Fibroblast of the aortic adventitia (primary cell): ENCODE measurements at regions not wholly inside any gene's neighbourhood (a gene's known extent, or its start where the extent isn't known, plus 50 kb on each side); places are given as distances from the start of the nearest gene placed in this dataset.
"Not testable (repeated sequence)": the region's sequence is repeated elsewhere in the genome, so short reads cannot be mapped to it uniquely, and the experiment has no call there.

Experiments
- DNase-seq: peaks from one replicate; pipeline ENCODE4 v3.0.0-alpha.2; 2010; ENCODE audit warnings: low read depth
- H3K4me3 ChIP-seq: 2 replicates; pipeline ENCODE4 v1.5.1; 2011; ENCODE audit warnings: low read depth, mild to moderate bottlenecking, control low read depth, low read length, moderate library complexity
- TF ChIP-seq, protein P1 (sequence below): IDR thresholded peaks from 2 replicates; pipeline ENCODE4 v1.5.1; 2011; ENCODE audit warnings: mild to moderate bottlenecking, low read length, control low read depth, inconsistent platforms; ENCODE audit not compliant: insufficient read depth

- DNase-seq = no peak
- TF ChIP-seq, protein P1, sequence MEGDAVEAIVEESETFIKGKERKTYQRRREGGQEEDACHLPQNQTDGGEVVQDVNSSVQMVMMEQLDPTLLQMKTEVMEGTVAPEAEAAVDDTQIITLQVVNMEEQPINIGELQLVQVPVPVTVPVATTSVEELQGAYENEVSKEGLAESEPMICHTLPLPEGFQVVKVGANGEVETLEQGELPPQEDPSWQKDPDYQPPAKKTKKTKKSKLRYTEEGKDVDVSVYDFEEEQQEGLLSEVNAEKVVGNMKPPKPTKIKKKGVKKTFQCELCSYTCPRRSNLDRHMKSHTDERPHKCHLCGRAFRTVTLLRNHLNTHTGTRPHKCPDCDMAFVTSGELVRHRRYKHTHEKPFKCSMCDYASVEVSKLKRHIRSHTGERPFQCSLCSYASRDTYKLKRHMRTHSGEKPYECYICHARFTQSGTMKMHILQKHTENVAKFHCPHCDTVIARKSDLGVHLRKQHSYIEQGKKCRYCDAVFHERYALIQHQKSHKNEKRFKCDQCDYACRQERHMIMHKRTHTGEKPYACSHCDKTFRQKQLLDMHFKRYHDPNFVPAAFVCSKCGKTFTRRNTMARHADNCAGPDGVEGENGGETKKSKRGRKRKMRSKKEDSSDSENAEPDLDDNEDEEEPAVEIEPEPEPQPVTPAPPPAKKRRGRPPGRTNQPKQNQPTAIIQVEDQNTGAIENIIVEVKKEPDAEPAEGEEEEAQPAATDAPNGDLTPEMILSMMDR = no peak
- H3K4me3 ChIP-seq = no peak overlapping the region
Observed at GRCh38 chr5:169531631-169532030, 51.9 kb upstream of the SPDL1 start.

- H3K4me3 ChIP-seq = no peak overlapping the region
- TF ChIP-seq, protein P1 = no peak
- peak; percentile 83 for DNase-seq
Observed at GRCh38 chr5:169527863-169528262, 55.7 kb upstream of the SPDL1 start.

DNA sequence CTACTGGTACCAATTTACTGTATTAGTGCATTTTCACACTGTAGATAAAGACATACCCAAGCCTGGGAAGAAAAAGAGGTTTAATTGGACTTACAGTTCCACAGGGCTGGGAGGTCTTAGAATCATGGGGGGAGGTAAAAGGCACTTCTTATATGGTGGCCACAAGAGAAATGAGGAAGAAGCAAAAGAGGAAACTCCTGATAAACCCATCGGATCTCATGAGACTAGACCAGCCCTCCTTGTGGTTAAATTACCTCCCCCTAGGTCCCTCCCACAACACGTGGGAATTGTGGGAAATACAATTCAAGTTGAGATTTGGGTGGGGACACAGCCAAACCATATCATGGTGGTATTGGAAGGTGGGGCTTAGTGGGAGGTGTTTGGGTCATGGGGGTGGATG is 56.5 kb upstream of the SPDL1 start:
- TF ChIP-seq, protein P1 = no peak
- no peak for DNase-seq
- H3K4me3 ChIP-seq = no peak overlapping the region

- TF ChIP-seq, protein P1 = no peak
- H3K4me3 ChIP-seq = no peak overlapping the region
- DNase-seq = no peak
Observed at GRCh38 chr5:169522851-169523250, 60.7 kb upstream of the SPDL1 start.

DNA sequence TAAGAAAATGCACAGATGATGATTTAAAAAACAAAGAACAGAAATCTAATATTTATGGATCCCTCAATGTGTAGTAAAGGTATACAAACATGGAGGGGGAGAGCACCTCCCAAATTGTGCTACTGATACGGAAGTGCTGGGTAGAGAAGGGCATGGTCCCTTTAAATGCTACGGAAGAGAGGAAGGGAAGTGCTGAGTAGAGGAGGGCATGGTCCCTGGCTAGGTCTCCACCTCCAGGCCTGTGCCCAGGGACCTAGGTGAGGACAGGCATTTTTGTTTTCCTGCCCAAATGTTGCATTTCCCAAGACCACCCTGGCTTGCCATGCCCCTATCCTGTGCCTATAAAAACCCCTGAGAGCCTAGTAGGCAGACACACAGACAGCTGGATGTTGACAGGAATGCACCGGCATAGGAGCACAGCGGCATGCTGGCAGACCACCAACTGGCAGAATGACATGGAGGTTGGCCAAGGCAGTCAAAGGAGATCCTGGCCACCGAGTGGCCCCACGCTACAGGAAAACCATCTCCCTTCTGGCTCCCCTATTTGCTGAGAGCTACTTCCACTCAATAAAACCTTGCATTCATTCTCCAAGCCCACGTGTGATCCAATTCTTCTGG is 62.1 kb upstream of the SPDL1 start:
- no peak for DNase-seq
- TF ChIP-seq, protein P1 = no peak
- no peak overlapping the region for H3K4me3 ChIP-seq

DNA sequence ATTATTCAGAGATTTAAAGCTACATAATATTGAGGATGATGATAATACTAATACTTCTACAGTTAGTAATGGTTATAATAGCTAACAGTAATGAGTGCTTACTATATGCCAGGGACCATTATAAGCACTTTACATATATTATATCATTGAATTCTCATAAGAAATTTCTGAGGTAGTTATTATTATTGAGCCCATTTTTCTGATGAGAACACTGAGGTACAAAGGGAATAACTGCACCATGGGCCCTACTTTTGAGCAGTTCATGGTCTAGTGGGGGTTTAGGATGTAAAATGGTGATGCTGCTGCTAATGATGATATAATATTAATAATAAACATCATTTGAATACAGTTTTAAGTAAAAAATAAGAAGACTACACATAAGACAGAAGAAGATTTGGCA is 64.2 kb upstream of the SPDL1 start:
- no peak overlapping the region for H3K4me3 ChIP-seq
- TF ChIP-seq, protein P1 = no peak
- no peak for DNase-seq

GRCh38 chr5:169518779-169519178 is 64.8 kb upstream of the SPDL1 start:
- not testable (repeated sequence) for H3K4me3 ChIP-seq, DNase-seq
